ENCODE measurements at regions not wholly inside any gene's neighbourhood (a gene's known extent, or its start where the extent isn't known, plus 50 kb on each side); places are given as distances from the start of the nearest gene placed in this dataset.
"Not testable (repeated sequence)": the region's sequence is repeated elsewhere in the genome, so short reads cannot be mapped to it uniquely, and the experiment has no call there.

DNA sequence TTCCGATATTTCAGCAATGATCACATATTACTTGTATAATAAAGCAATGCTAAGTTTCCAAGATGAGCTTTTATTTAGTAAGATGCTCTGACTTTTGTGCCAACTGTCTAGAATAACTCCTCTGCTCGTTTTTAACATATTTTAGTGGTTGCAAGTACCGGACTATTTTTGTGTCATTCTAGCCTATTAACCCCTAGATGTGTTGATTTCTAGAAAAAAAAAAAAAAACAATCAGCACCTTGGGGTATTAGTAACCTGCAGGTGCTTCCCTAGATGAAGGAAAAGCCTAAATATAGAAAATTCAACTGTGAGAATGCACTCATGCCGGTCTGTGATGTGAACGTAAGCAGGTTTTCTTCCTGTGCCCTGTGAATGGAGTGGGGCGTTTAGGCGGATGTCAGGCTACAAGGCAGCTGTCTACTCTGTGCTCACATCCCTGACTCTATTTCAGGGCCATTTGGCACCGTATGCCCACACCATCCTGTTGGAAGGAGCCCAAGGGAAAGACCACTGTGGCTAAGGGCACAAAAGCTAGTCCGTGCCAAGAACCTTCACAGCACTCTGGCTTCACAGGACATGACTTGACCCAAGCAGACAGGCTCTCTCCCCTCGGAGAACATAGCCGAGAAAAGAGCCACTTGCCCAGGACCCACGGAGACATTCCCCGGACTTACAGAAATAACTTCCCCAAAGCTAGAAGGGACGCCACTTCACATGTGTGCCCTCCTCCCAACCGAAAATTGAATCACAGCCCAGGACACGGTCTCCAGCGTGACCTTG lies 60.9 kb upstream of the AGAP1 start:
- TF ChIP-seq, protein P1, sequence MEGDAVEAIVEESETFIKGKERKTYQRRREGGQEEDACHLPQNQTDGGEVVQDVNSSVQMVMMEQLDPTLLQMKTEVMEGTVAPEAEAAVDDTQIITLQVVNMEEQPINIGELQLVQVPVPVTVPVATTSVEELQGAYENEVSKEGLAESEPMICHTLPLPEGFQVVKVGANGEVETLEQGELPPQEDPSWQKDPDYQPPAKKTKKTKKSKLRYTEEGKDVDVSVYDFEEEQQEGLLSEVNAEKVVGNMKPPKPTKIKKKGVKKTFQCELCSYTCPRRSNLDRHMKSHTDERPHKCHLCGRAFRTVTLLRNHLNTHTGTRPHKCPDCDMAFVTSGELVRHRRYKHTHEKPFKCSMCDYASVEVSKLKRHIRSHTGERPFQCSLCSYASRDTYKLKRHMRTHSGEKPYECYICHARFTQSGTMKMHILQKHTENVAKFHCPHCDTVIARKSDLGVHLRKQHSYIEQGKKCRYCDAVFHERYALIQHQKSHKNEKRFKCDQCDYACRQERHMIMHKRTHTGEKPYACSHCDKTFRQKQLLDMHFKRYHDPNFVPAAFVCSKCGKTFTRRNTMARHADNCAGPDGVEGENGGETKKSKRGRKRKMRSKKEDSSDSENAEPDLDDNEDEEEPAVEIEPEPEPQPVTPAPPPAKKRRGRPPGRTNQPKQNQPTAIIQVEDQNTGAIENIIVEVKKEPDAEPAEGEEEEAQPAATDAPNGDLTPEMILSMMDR (IDR thresholded peaks at IDR 0.05; ENCODE audit: unreplicated experiment), result no peak
- no peaks in the 10 kb centered on the region for H3K4me1 Mint-ChIP-seq (ENCODE audit: unreplicated experiment)
- no peaks in the 10 kb centered on the region for H3K36me3 Mint-ChIP-seq (ENCODE audit: low read depth, unreplicated experiment)
- no peaks in the 10 kb centered on the region for H3K9me3 Mint-ChIP-seq (ENCODE audit: unreplicated experiment)
- no peak overlapping the region for H3K27ac Mint-ChIP-seq (ENCODE audit: unreplicated experiment)
- H3K27me3 Mint-ChIP-seq (ENCODE audit: unreplicated experiment), result no peaks in the 10 kb centered on the region
- no peak overlapping the region for H3K4me3 Mint-ChIP-seq (ENCODE audit: unreplicated experiment)
- DNase-seq (ENCODE audit: low spot score), result no peak

DNA sequence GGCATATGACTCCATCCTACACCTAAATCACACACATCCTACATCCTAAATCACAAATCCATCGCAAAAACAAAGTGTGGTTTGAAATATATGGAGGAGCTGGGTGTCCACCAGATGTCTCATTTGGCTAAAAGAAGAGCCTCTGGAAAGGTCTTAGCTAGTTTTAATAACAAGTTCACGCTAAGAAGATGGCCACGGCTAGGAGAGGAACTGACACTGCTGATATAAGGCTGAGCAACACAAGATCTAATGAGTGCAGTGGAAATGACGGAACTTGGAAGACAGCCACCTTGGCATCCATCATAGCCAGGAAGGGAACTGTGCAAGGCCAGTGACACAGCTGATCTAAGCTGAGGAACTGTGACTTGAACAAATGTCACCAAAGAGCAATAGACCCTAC lies 60.0 kb upstream of the AGAP1 start:
- Mint-ChIP-seq H3K36me3 (ENCODE audit: low read depth, unreplicated experiment) (no peaks in the 10 kb centered on the region), H3K27me3 (ENCODE audit: unreplicated experiment) (no peaks in the 10 kb centered on the region), H3K9me3 (ENCODE audit: unreplicated experiment) (no peaks in the 10 kb centered on the region), H3K27ac (ENCODE audit: unreplicated experiment) (no peak overlapping the region), H3K4me1 (ENCODE audit: unreplicated experiment) (no peaks in the 10 kb centered on the region), H3K4me3 (ENCODE audit: unreplicated experiment) (no peak overlapping the region)
- TF ChIP-seq, protein P1 (IDR thresholded peaks at IDR 0.05; ENCODE audit: unreplicated experiment), result no peak
- DNase-seq (ENCODE audit: low spot score), result no peak

DNA sequence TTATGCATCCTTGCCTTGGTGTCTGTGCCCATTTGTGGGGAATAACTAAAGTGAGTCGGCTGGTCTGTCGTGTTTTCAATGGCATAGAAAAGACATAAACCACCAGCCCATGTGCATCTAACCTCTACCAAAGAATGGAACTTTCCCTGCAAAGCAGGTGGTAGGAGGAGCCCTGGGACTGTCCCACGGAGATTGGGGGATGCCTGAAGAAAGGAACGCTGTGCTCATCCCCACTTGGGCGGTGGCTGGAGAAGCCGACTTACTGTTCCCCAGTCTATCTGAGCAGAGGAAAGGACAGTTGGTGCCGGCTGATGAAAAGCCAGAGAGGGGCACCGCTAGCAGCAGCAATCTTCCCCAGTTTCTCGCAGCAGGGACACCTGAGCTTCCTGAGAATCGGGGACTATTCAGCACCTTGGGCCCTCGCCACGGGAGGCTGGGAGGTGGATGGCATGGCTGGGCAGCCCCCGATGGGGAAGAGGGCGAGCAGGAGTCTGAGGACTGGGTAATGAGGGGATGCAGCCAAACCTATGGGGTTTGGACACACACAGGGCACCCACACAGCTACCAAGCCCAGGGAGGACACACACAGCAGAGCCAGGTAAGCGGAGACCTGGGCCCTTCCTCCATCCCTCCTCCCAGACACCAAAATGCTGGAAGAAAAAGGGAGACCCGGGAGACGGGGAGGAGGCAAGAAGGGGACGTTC lies 53.7 kb upstream of the AGAP1 start:
- Mint-ChIP-seq H3K36me3 (ENCODE audit: low read depth, unreplicated experiment) (no peaks in the 10 kb centered on the region), H3K4me1 (ENCODE audit: unreplicated experiment) (no peaks in the 10 kb centered on the region), H3K27ac (ENCODE audit: unreplicated experiment) (no peak overlapping the region), H3K9me3 (ENCODE audit: unreplicated experiment) (peaks cover 4% of the 10 kb centered on the region), H3K27me3 (ENCODE audit: unreplicated experiment) (no peaks in the 10 kb centered on the region), H3K4me3 (ENCODE audit: unreplicated experiment) (no peak overlapping the region)
- TF ChIP-seq, protein P1 (IDR thresholded peaks at IDR 0.05; ENCODE audit: unreplicated experiment), result no peak
- DNase-seq (ENCODE audit: low spot score), result no peak

DNA sequence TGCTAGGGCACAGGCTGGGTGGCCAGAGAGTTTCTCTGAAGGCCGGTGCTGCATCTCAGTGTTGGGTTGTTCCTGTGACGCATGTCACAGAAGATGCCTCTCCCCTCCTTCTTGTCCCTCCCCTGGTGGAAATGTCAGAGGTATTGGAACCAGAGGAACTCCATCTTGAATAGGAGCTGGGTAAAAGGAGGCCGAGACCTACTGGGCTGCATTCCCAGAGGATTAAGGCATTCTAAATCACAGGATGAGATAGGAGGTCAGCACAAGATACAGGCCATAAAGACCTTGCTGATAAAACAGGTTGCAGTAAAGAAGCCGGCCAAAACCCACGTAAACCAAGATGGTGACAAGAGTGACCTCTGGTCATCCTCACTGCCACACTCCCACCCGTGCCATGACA lies 50.3 kb upstream of the AGAP1 start:
- H3K4me1 Mint-ChIP-seq (ENCODE audit: unreplicated experiment); H3K4me3 Mint-ChIP-seq (ENCODE audit: unreplicated experiment); H3K27ac Mint-ChIP-seq (ENCODE audit: unreplicated experiment); H3K27me3 Mint-ChIP-seq (ENCODE audit: unreplicated experiment); DNase-seq (ENCODE audit: low spot score); H3K9me3 Mint-ChIP-seq (ENCODE audit: unreplicated experiment); H3K36me3 Mint-ChIP-seq (ENCODE audit: low read depth, unreplicated experiment): not testable (repeated sequence)

Measured in endothelial cell (in vitro differentiated cells).